ENCODE measurements at regions not wholly inside any gene's neighbourhood (a gene's known extent, or its start where the extent isn't known, plus 50 kb on each side); places are given as distances from the start of the nearest gene placed in this dataset.
A peak's percentile ranks its signal among the peaks of the same experiment; 100 is the strongest.

- Histone ChIP-seq H3K4me1 (peaks cover 0 to 33% (median 8%) of the 10 kb centered on the region in 12 donors), H3K9me3 (peaks cover 0 to 16% (median 0%) of the 10 kb centered on the region in 12 donors), H3K36me3 (no peaks in the 10 kb centered on the region), H3K27ac (peak overlapping the region in 3 of 12 donors; percentile 30 to 72 (median 69)), H3K27me3 (no peaks in the 10 kb centered on the region), H3K4me3 (no peak overlapping the region)
- peak in 1 of 4 donors; percentile 18 for ATAC-seq
- 81 to 96% (median 86%) methylated on average over 8 to 9 of the region's 9 CpGs for WGBS, 4 donors
- DNase-seq = no peak
- intact Hi-C loops (cut with DNase I) = loop anchor here in 7 of 10 donors (10.0 kb wide), 4 partner anchors 78 to 358 kb away; partner anchors contain the start of gene CXCL12 (in 1 of the 7)
- TF ChIP-seq CTCF (IDR thresholded peaks at IDR 0.05) (no peak), POLR2A (IDR thresholded peaks at IDR 0.05) (no peak)
Measured at GRCh38 chr10:44042926-44043602, 341.8 kb downstream of the CXCL12 start.

DNA sequence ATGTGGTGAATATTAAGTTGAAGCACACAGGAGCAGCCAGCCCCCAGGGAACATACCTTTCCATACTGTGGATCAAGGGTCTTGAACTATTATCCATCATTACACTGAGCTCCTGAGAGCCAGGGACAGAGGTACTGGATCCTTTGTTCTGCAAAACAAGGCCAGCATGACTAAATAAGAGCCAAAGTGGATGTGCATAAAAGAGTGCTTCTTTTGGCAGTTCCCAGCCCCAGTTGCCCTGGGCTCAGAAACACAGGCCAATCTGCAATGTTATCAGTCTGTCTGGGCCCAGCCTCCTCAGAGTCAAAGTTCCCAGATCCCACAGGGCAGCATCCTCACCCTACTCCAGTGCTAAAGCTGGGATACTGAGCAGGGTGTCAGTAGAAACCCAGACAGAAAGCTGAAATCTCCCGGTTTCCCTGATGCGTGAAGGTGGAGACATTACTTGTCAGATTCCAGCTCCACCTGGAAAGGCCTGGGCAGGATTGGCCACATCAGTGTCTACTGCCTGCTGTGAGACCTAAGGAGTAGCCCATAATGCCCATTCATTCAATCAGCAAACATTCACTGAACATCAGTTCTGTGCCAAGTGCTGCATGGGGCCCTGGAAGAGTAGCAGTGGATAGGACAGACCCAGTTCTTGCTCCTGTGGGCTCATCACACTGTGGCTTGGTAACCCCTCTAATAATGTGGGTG lies 342.7 kb downstream of the CXCL12 start:
- no peaks in the 10 kb centered on the region for H3K36me3 ChIP-seq
- peaks cover 0 to 16% (median 0%) of the 10 kb centered on the region in 12 donors for H3K9me3 ChIP-seq
- H3K27me3 ChIP-seq = no peaks in the 10 kb centered on the region
- peaks cover 0 to 33% (median 8%) of the 10 kb centered on the region in 12 donors for H3K4me1 ChIP-seq
- H3K4me3 ChIP-seq = no peak overlapping the region
- no peak overlapping the region for H3K27ac ChIP-seq
- TF ChIP-seq POLR2A (IDR thresholded peaks at IDR 0.05) (no peak), CTCF (IDR thresholded peaks at IDR 0.05) (no peak)
- 92 to 100% (median 97%) methylated on average over 1 to 2 of the region's 2 CpGs for WGBS, 4 donors
- ATAC-seq (no peak), DNase-seq (no peak)
- intact Hi-C loops (cut with DNase I) = loop anchor here in 7 of 10 donors (10.0 kb wide), 4 partner anchors 77 to 357 kb away; partner anchors contain the start of gene CXCL12 (in 1 of the 7)

GRCh38 chr10:44039599-44039998 lies 345.3 kb downstream of the CXCL12 start:
- Histone ChIP-seq H3K27me3 (no peaks in the 10 kb centered on the region), H3K4me3 (no peak overlapping the region), H3K4me1 (peaks cover 0 to 13% (median 3%) of the 10 kb centered on the region in 12 donors), H3K36me3 (no peaks in the 10 kb centered on the region), H3K27ac (no peak overlapping the region), H3K9me3 (peaks cover 0 to 16% (median 0%) of the 10 kb centered on the region in 12 donors)
- intact Hi-C loops (cut with DNase I) = no loop called here
- no peak for DNase-seq
- WGBS, 4 donors = 65 to 72% (median 71%) methylated on average over 3 of the region's 3 CpGs
- TF ChIP-seq CTCF (IDR thresholded peaks at IDR 0.05) (no peak), POLR2A (IDR thresholded peaks at IDR 0.05) (no peak)
- ATAC-seq = no peak

- Histone ChIP-seq H3K4me3 (no peak overlapping the region), H3K36me3 (no peaks in the 10 kb centered on the region), H3K9me3 (peaks cover 0 to 13% (median 0%) of the 10 kb centered on the region in 12 donors), H3K4me1 (no peaks in the 10 kb centered on the region), H3K27ac (no peak overlapping the region), H3K27me3 (no peaks in the 10 kb centered on the region)
- WGBS, 4 donors = 81 to 89% (median 87%) methylated on average over 3 of the region's 3 CpGs
- intact Hi-C loops (cut with DNase I) = no loop called here
- DNase-seq (no peak), ATAC-seq (no peak)
- TF ChIP-seq CTCF (IDR thresholded peaks at IDR 0.05) (no peak), POLR2A (IDR thresholded peaks at IDR 0.05) (no peak)
Measured at GRCh38 chr10:44036425-44036824, 348.5 kb downstream of the CXCL12 start.
